ENCODE measurements at regions not wholly inside any gene's neighbourhood (a gene's known extent, or its start where the extent isn't known, plus 50 kb on each side); places are given as distances from the start of the nearest gene placed in this dataset.
"Not testable (repeated sequence)": the region's sequence is repeated elsewhere in the genome, so short reads cannot be mapped to it uniquely, and the experiment has no call there.

- no peak for DNase-seq (ENCODE audit: low read depth)
- no peak for TF ChIP-seq CTCF (IDR thresholded peaks at IDR 0.05; ENCODE audit: control insufficient read depth, extremely low read depth, insufficient read depth)
- H3K4me3 ChIP-seq (ENCODE audit: low read depth, low read length) = no peak overlapping the region
Measured at GRCh38 chr9:74044844-74045243, 452.3 kb upstream of the RORB start.

GRCh38 chr9:74056023-74056422 is 441.1 kb upstream of the RORB start:
- no peak for TF ChIP-seq CTCF (IDR thresholded peaks at IDR 0.05; ENCODE audit: control insufficient read depth, extremely low read depth, insufficient read depth)
- DNase-seq (ENCODE audit: low read depth) = no peak
- no peak overlapping the region for H3K4me3 ChIP-seq (ENCODE audit: low read depth, low read length)

- H3K4me3 ChIP-seq (ENCODE audit: low read depth, low read length); DNase-seq (ENCODE audit: low read depth): not testable (repeated sequence)
Measured at GRCh38 chr9:74057051-74057450, 440.1 kb upstream of the RORB start.

- TF ChIP-seq CTCF (IDR thresholded peaks at IDR 0.05; ENCODE audit: control insufficient read depth, extremely low read depth, insufficient read depth) = no peak
- H3K4me3 ChIP-seq (ENCODE audit: low read depth, low read length) = no peak overlapping the region
- no peak for DNase-seq (ENCODE audit: low read depth)
Measured at GRCh38 chr9:74064702-74065101, 432.4 kb upstream of the RORB start.

GRCh38 chr9:74066128-74066527 is 431.0 kb upstream of the RORB start:
- TF ChIP-seq CTCF (IDR thresholded peaks at IDR 0.05; ENCODE audit: control insufficient read depth, extremely low read depth, insufficient read depth) = no peak
- no peak overlapping the region for H3K4me3 ChIP-seq (ENCODE audit: low read depth, low read length)
- DNase-seq (ENCODE audit: low read depth) = no peak

GRCh38 chr9:74066605-74067004 is 430.5 kb upstream of the RORB start:
- DNase-seq (ENCODE audit: low read depth) = no peak
- no peak overlapping the region for H3K4me3 ChIP-seq (ENCODE audit: low read depth, low read length)
- TF ChIP-seq CTCF (IDR thresholded peaks at IDR 0.05; ENCODE audit: control insufficient read depth, extremely low read depth, insufficient read depth) = no peak

- no peak overlapping the region for H3K4me3 ChIP-seq (ENCODE audit: low read depth, low read length)
- no peak for TF ChIP-seq CTCF (IDR thresholded peaks at IDR 0.05; ENCODE audit: control insufficient read depth, extremely low read depth, insufficient read depth)
- DNase-seq (ENCODE audit: low read depth) = no peak
Measured at GRCh38 chr9:74071502-74071901, 425.6 kb upstream of the RORB start.

GRCh38 chr9:74073897-74074296 is 423.2 kb upstream of the RORB start:
- no peak for DNase-seq (ENCODE audit: low read depth)
- H3K4me3 ChIP-seq (ENCODE audit: low read depth, low read length) = no peak overlapping the region
- TF ChIP-seq CTCF (IDR thresholded peaks at IDR 0.05; ENCODE audit: control insufficient read depth, extremely low read depth, insufficient read depth) = no peak

Data from LNCaP clone FGC (cell line).